NCI-H2196 treated with DMSO at 0.1 percent for 48 hours (cell line): ENCODE measurements at regions not wholly inside any gene's neighbourhood (a gene's known extent, or its start where the extent isn't known, plus 50 kb on each side); places are given as distances from the start of the nearest gene placed in this dataset.

Experiments used
- DNase-seq: peaks from one replicate; lab custom pipeline; 2025; ENCODE audit not compliant: unreplicated experiment; lab: John Stamatoyannopoulos, UW

GRCh38 chr13:73939071-73939380 lies 195.2 kb downstream of the KLF12 start:
- no peak for DNase-seq

- no peak for DNase-seq
These were observed 195.7 kb downstream of the KLF12 start for GRCh38 chr13:73938372-73939070.

- no peak for DNase-seq
These were observed 196.8 kb downstream of the KLF12 start for GRCh38 chr13:73937441-73937840.

- no peak for DNase-seq
These were observed 198.2 kb downstream of the KLF12 start for GRCh38 chr13:73935991-73936390.

- DNase-seq: no peak
These were observed 199.4 kb downstream of the KLF12 start for GRCh38 chr13:73934771-73935170.

- no peak for DNase-seq
These were observed 200.0 kb downstream of the KLF12 start for GRCh38 chr13:73934215-73934641.

GRCh38 chr13:73933795-73934194 lies 200.4 kb downstream of the KLF12 start:
- DNase-seq: no peak

GRCh38 chr13:73932091-73932490 lies 202.1 kb downstream of the KLF12 start:
- no peak for DNase-seq

- DNase-seq: no peak
These were observed 204.8 kb downstream of the KLF12 start for GRCh38 chr13:73929287-73929932.

- DNase-seq: no peak
These were observed 209.6 kb downstream of the KLF12 start for GRCh38 chr13:73924607-73925006.

GRCh38 chr13:73922493-73923393 lies 211.5 kb downstream of the KLF12 start:
- DNase-seq: no peak

- no peak for DNase-seq
These were observed 215.5 kb downstream of the KLF12 start for GRCh38 chr13:73918691-73919090.

GRCh38 chr13:73913751-73914518 lies 220.3 kb downstream of the KLF12 start:
- no peak for DNase-seq

GRCh38 chr13:73913079-73913740 lies 221.0 kb downstream of the KLF12 start:
- DNase-seq: no peak

- DNase-seq: no peak
These were observed 222.8 kb downstream of the KLF12 start for GRCh38 chr13:73911361-73911760.

- DNase-seq: no peak
These were observed 223.5 kb downstream of the KLF12 start for GRCh38 chr13:73910733-73911132.

- no peak for DNase-seq
These were observed 225.4 kb downstream of the KLF12 start for GRCh38 chr13:73908809-73909208.

GRCh38 chr13:73904625-73905024 lies 229.6 kb downstream of the KLF12 start:
- DNase-seq: no peak

- DNase-seq: no peak
These were observed 230.6 kb downstream of the KLF12 start for GRCh38 chr13:73903561-73903960.

- no peak for DNase-seq
These were observed 231.4 kb downstream of the KLF12 start for GRCh38 chr13:73902847-73903246.

- no peak for DNase-seq
These were observed 231.9 kb downstream of the KLF12 start for GRCh38 chr13:73902296-73902695.
